OCI-LY3 (cell line): ENCODE measurements at regions not wholly inside any gene's neighbourhood (a gene's known extent, or its start where the extent isn't known, plus 50 kb on each side); places are given as distances from the start of the nearest gene placed in this dataset.

Source experiments
- CTCF ChIP-seq: fragments of 200-600, 300-600 bp; sonication (generic); IDR thresholded peaks from 2 replicates; pipeline ENCODE4 v1.5.1; 2014; ENCODE audit warnings: antibody characterized with exemption, low read length, low read depth
- EZH2phosphoT487 ChIP-seq: fragments of 200-600 bp; shearing (Covaris generic); IDR thresholded peaks from 2 replicates; pipeline ENCODE4 v1.6.1; 2018; ENCODE audit warnings: antibody characterized with exemption, mixed run types, low read depth

GRCh38 chr11:109867784-109868183 lies 225.4 kb upstream of the ZC3H12C start:
- TF ChIP-seq CTCF (no peak), EZH2phosphoT487 (no peak)
